ENCODE measurements at regions not wholly inside any gene's neighbourhood (a gene's known extent, or its start where the extent isn't known, plus 50 kb on each side); places are given as distances from the start of the nearest gene placed in this dataset.

GRCh38 chr7:47683485-47683898 lies 101.6 kb upstream of the TNS3 start:
- WGBS, 2 donors, result 86 to 88% methylated on average over 6 of the region's 6 CpGs
- H3K36me3 ChIP-seq (ENCODE audit: control insufficient read depth in 2 of 2, insufficient read depth in 2 of 2, low read length in 1 of 2), result no peaks in the 10 kb centered on the region
- H3K27ac ChIP-seq (ENCODE audit: low read depth in 2 of 2, low read length in 1 of 2), result no peak overlapping the region
- no peak overlapping the region for H3K4me3 ChIP-seq (ENCODE audit: low read depth in 1 of 2, low read length in 2 of 2)
- no peaks in the 10 kb centered on the region for H3K9me3 ChIP-seq (ENCODE audit: control insufficient read depth in 2 of 2, insufficient read depth in 1 of 2, low read depth in 1 of 2, low read length in 1 of 2)
- H3K4me1 ChIP-seq (ENCODE audit: control insufficient read depth in 2 of 2, insufficient read depth in 2 of 2, low read length in 1 of 2), result no peaks in the 10 kb centered on the region
- no peaks in the 10 kb centered on the region for H3K27me3 ChIP-seq (ENCODE audit: control insufficient read depth in 1 of 2, insufficient read depth in 2 of 2, low read length in 2 of 2)

GRCh38 chr7:47682874-47683273 lies 101.0 kb upstream of the TNS3 start:
- H3K4me3 ChIP-seq (ENCODE audit: low read depth in 1 of 2, low read length in 2 of 2), result no peak overlapping the region
- H3K9me3 ChIP-seq (ENCODE audit: control insufficient read depth in 2 of 2, insufficient read depth in 1 of 2, low read depth in 1 of 2, low read length in 1 of 2), result no peaks in the 10 kb centered on the region
- H3K4me1 ChIP-seq (ENCODE audit: control insufficient read depth in 2 of 2, insufficient read depth in 2 of 2, low read length in 1 of 2), result no peaks in the 10 kb centered on the region
- H3K27me3 ChIP-seq (ENCODE audit: control insufficient read depth in 1 of 2, insufficient read depth in 2 of 2, low read length in 2 of 2), result no peaks in the 10 kb centered on the region
- 81 to 92% methylated on average over 6 of the region's 6 CpGs for WGBS, 2 donors
- no peak overlapping the region for H3K27ac ChIP-seq (ENCODE audit: low read depth in 2 of 2, low read length in 1 of 2)
- H3K36me3 ChIP-seq (ENCODE audit: control insufficient read depth in 2 of 2, insufficient read depth in 2 of 2, low read length in 1 of 2), result no peaks in the 10 kb centered on the region

DNA sequence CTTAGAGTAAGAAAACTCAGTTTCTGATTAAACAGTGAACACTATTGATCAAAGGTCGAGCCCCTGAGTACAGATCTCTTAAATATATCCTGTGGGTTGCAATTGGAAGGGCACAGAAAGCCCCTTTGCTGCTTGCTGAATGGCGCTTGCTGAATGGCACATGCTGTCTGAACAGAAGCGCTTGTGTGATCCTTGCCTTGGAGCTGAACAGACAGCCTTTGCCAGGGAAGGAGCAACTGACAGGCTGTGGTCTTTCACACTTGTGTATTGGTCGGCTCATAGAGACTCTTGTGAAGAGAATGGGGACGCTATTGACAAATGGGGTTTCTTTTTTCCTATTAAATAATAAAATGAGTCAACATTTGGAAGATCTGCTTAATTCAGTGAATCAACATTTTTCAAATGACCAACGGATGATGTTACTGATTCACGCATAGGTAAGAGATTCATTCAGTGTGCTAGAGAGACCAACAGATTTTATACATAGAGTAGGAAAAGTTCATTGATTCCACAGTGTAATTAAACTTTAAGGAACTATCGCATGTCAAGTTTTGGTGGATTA lies 99.4 kb upstream of the TNS3 start:
- H3K27me3 ChIP-seq (ENCODE audit: control insufficient read depth in 1 of 2, insufficient read depth in 2 of 2, low read length in 2 of 2), result no peaks in the 10 kb centered on the region
- no peaks in the 10 kb centered on the region for H3K4me1 ChIP-seq (ENCODE audit: control insufficient read depth in 2 of 2, insufficient read depth in 2 of 2, low read length in 1 of 2)
- no peak overlapping the region for H3K27ac ChIP-seq (ENCODE audit: low read depth in 2 of 2, low read length in 1 of 2)
- no peak overlapping the region for H3K4me3 ChIP-seq (ENCODE audit: low read depth in 1 of 2, low read length in 2 of 2)
- no peaks in the 10 kb centered on the region for H3K9me3 ChIP-seq (ENCODE audit: control insufficient read depth in 2 of 2, insufficient read depth in 1 of 2, low read depth in 1 of 2, low read length in 1 of 2)
- 93% methylated on average over 8 of the region's 8 CpGs for WGBS, 2 donors
- no peaks in the 10 kb centered on the region for H3K36me3 ChIP-seq (ENCODE audit: control insufficient read depth in 2 of 2, insufficient read depth in 2 of 2, low read length in 1 of 2)

- H3K4me3 ChIP-seq (ENCODE audit: low read depth in 1 of 2, low read length in 2 of 2), result no peak overlapping the region
- H3K9me3 ChIP-seq (ENCODE audit: control insufficient read depth in 2 of 2, insufficient read depth in 1 of 2, low read depth in 1 of 2, low read length in 1 of 2), result no peaks in the 10 kb centered on the region
- no peaks in the 10 kb centered on the region for H3K36me3 ChIP-seq (ENCODE audit: control insufficient read depth in 2 of 2, insufficient read depth in 2 of 2, low read length in 1 of 2)
- H3K4me1 ChIP-seq (ENCODE audit: control insufficient read depth in 2 of 2, insufficient read depth in 2 of 2, low read length in 1 of 2), result no peaks in the 10 kb centered on the region
- WGBS, 2 donors, result 89 to 95% methylated on average over 6 of the region's 6 CpGs
- H3K27ac ChIP-seq (ENCODE audit: low read depth in 2 of 2, low read length in 1 of 2), result no peak overlapping the region
- no peaks in the 10 kb centered on the region for H3K27me3 ChIP-seq (ENCODE audit: control insufficient read depth in 1 of 2, insufficient read depth in 2 of 2, low read length in 2 of 2)
These were observed 96.9 kb upstream of the TNS3 start for GRCh38 chr7:47678641-47679380.

GRCh38 chr7:47677664-47678063 lies 95.8 kb upstream of the TNS3 start:
- no peaks in the 10 kb centered on the region for H3K27me3 ChIP-seq (ENCODE audit: control insufficient read depth in 1 of 2, insufficient read depth in 2 of 2, low read length in 2 of 2)
- no peaks in the 10 kb centered on the region for H3K9me3 ChIP-seq (ENCODE audit: control insufficient read depth in 2 of 2, insufficient read depth in 1 of 2, low read depth in 1 of 2, low read length in 1 of 2)
- no peak overlapping the region for H3K4me3 ChIP-seq (ENCODE audit: low read depth in 1 of 2, low read length in 2 of 2)
- no peak overlapping the region for H3K27ac ChIP-seq (ENCODE audit: low read depth in 2 of 2, low read length in 1 of 2)
- no peaks in the 10 kb centered on the region for H3K36me3 ChIP-seq (ENCODE audit: control insufficient read depth in 2 of 2, insufficient read depth in 2 of 2, low read length in 1 of 2)
- 61 to 85% methylated on average over 1 of the region's 1 CpG for WGBS, 2 donors
- H3K4me1 ChIP-seq (ENCODE audit: control insufficient read depth in 2 of 2, insufficient read depth in 2 of 2, low read length in 1 of 2), result no peaks in the 10 kb centered on the region

- H3K27me3 ChIP-seq (ENCODE audit: control insufficient read depth in 1 of 2, insufficient read depth in 2 of 2, low read length in 2 of 2), result no peaks in the 10 kb centered on the region
- no peaks in the 10 kb centered on the region for H3K9me3 ChIP-seq (ENCODE audit: control insufficient read depth in 2 of 2, insufficient read depth in 1 of 2, low read depth in 1 of 2, low read length in 1 of 2)
- no peaks in the 10 kb centered on the region for H3K36me3 ChIP-seq (ENCODE audit: control insufficient read depth in 2 of 2, insufficient read depth in 2 of 2, low read length in 1 of 2)
- H3K27ac ChIP-seq (ENCODE audit: low read depth in 2 of 2, low read length in 1 of 2), result no peak overlapping the region
- WGBS, 2 donors, result 97 to 98% methylated on average over 2 of the region's 2 CpGs
- H3K4me3 ChIP-seq (ENCODE audit: low read depth in 1 of 2, low read length in 2 of 2), result no peak overlapping the region
- H3K4me1 ChIP-seq (ENCODE audit: control insufficient read depth in 2 of 2, insufficient read depth in 2 of 2, low read length in 1 of 2), result no peaks in the 10 kb centered on the region
These were observed 95.2 kb upstream of the TNS3 start for GRCh38 chr7:47677093-47677492.

GRCh38 chr7:47672977-47673381 lies 91.1 kb upstream of the TNS3 start:
- Histone ChIP-seq H3K4me1 (ENCODE audit: control insufficient read depth in 2 of 2, insufficient read depth in 2 of 2, low read length in 1 of 2) (peaks cover 2 to 8% of the 10 kb centered on the region in 2 donors), H3K27ac (ENCODE audit: low read depth in 2 of 2, low read length in 1 of 2) (no peak overlapping the region), H3K27me3 (ENCODE audit: control insufficient read depth in 1 of 2, insufficient read depth in 2 of 2, low read length in 2 of 2) (no peaks in the 10 kb centered on the region), H3K36me3 (ENCODE audit: control insufficient read depth in 2 of 2, insufficient read depth in 2 of 2, low read length in 1 of 2) (no peaks in the 10 kb centered on the region), H3K9me3 (ENCODE audit: control insufficient read depth in 2 of 2, insufficient read depth in 1 of 2, low read depth in 1 of 2, low read length in 1 of 2) (no peaks in the 10 kb centered on the region), H3K4me3 (ENCODE audit: low read depth in 1 of 2, low read length in 2 of 2) (no peak overlapping the region)
- WGBS, 2 donors, result 77 to 79% methylated on average over 3 of the region's 3 CpGs

DNA sequence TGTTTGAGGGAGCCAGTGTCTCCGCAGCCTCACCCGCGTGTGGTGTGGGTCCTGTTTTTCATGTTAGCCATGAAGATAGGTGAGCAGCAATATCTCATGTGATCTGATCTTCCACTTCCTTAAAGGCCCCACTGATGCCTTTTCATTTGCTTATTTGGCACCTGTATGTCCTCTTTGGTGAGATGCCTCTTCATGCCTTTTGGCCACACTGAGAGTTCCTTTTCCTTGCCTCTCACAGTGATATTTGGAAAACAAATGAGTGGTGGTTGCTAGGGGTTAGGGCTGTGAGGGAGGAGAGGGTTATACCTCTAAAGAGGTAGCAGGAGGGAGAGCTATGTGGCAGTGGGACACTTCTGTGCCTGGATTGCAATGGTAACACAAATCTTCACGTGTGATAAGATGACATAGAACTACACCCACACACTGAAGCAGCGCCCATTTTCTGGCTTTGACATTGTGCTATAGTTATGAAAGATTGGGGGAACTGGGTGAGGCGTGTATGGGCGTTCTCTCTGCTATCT lies 90.4 kb upstream of the TNS3 start:
- Histone ChIP-seq H3K36me3 (ENCODE audit: control insufficient read depth in 2 of 2, insufficient read depth in 2 of 2, low read length in 1 of 2) (no peaks in the 10 kb centered on the region), H3K4me1 (ENCODE audit: control insufficient read depth in 2 of 2, insufficient read depth in 2 of 2, low read length in 1 of 2) (peaks cover 2 to 8% of the 10 kb centered on the region in 2 donors), H3K4me3 (ENCODE audit: low read depth in 1 of 2, low read length in 2 of 2) (no peak overlapping the region), H3K27ac (ENCODE audit: low read depth in 2 of 2, low read length in 1 of 2) (no peak overlapping the region), H3K9me3 (ENCODE audit: control insufficient read depth in 2 of 2, insufficient read depth in 1 of 2, low read depth in 1 of 2, low read length in 1 of 2) (no peaks in the 10 kb centered on the region), H3K27me3 (ENCODE audit: control insufficient read depth in 1 of 2, insufficient read depth in 2 of 2, low read length in 2 of 2) (no peaks in the 10 kb centered on the region)
- 48 to 72% methylated on average over 7 of the region's 7 CpGs for WGBS, 2 donors

GRCh38 chr7:47671358-47671757 lies 89.4 kb upstream of the TNS3 start:
- Histone ChIP-seq H3K27ac (ENCODE audit: low read depth in 2 of 2, low read length in 1 of 2) (no peak overlapping the region), H3K4me3 (ENCODE audit: low read depth in 1 of 2, low read length in 2 of 2) (no peak overlapping the region), H3K4me1 (ENCODE audit: control insufficient read depth in 2 of 2, insufficient read depth in 2 of 2, low read length in 1 of 2) (peaks cover 2 to 8% of the 10 kb centered on the region in 2 donors), H3K9me3 (ENCODE audit: control insufficient read depth in 2 of 2, insufficient read depth in 1 of 2, low read depth in 1 of 2, low read length in 1 of 2) (no peaks in the 10 kb centered on the region), H3K36me3 (ENCODE audit: control insufficient read depth in 2 of 2, insufficient read depth in 2 of 2, low read length in 1 of 2) (no peaks in the 10 kb centered on the region), H3K27me3 (ENCODE audit: control insufficient read depth in 1 of 2, insufficient read depth in 2 of 2, low read length in 2 of 2) (no peaks in the 10 kb centered on the region)
- 88 to 90% methylated on average over 13 of the region's 13 CpGs for WGBS, 2 donors

- H3K4me1 ChIP-seq (ENCODE audit: control insufficient read depth in 2 of 2, insufficient read depth in 2 of 2, low read length in 1 of 2), result peaks cover 2 to 8% of the 10 kb centered on the region in 2 donors
- WGBS, 2 donors, result 78 to 90% methylated on average over 6 of the region's 6 CpGs
- no peak overlapping the region for H3K4me3 ChIP-seq (ENCODE audit: low read depth in 1 of 2, low read length in 2 of 2)
- H3K27ac ChIP-seq (ENCODE audit: low read depth in 2 of 2, low read length in 1 of 2), result no peak overlapping the region
- H3K36me3 ChIP-seq (ENCODE audit: control insufficient read depth in 2 of 2, insufficient read depth in 2 of 2, low read length in 1 of 2), result no peaks in the 10 kb centered on the region
- no peaks in the 10 kb centered on the region for H3K27me3 ChIP-seq (ENCODE audit: control insufficient read depth in 1 of 2, insufficient read depth in 2 of 2, low read length in 2 of 2)
- no peaks in the 10 kb centered on the region for H3K9me3 ChIP-seq (ENCODE audit: control insufficient read depth in 2 of 2, insufficient read depth in 1 of 2, low read depth in 1 of 2, low read length in 1 of 2)
These were observed 88.8 kb upstream of the TNS3 start for GRCh38 chr7:47670729-47671128.
